K562 (cell line): ENCODE measurements at regions not wholly inside any gene's neighbourhood (a gene's known extent, or its start where the extent isn't known, plus 50 kb on each side); places are given as distances from the start of the nearest gene placed in this dataset.

Source experiments
- ATAC-seq: fragments of 200-7000 bp; cut with Tn5 transposase; 3 replicates; pipeline ENCODE4 v1.9.1; 2020; ENCODE audit warnings: moderate library complexity
- BruUV-seq: library from RNA; stranded (reverse); fragments of 400-500 nt; replicated peaks from 2 replicates; lab custom pipeline; 2021; lab: Mats Ljungman, UMichigan
- CTCF ChIA-PET: fragments of 300-600 bp; formaldehyde crosslinking; extraction: SDS; loops from one replicate; lab custom pipeline; 2021; ENCODE audit warnings: low intra/inter-chr PET ratio; lab: Yijun Ruan, JAX
- POLR2A ChIA-PET: fragments of 300-600, 350-650 bp; sonication (Branson Sonifier 250); formaldehyde crosslinking; extraction: SDS; loops from one replicate; lab custom pipeline; 2021; ENCODE audit warnings: antibody characterized with exemption, inconsistent platforms; lab: Yijun Ruan, JAX
- DNase-seq, 4 experiments: peaks; one replicate each; pipeline versions ENCODE4 v3.0.0 to v3.0.0-alpha.2; 2011 to 2018; ENCODE audit warnings: low spot score in 3 of 4, mixed read lengths in 3 of 4; ENCODE audit errors: extremely low read depth in 1 of 4
- FAIRE-seq: peaks from 2 replicates; lab custom pipeline; 2011; peaks lifted over from hg19 to GRCh38; lab: Jason Lieb, UNC
- H2AFZ ChIP-seq: 2 replicates; pipeline ENCODE4 v1.6.0; 2011; ENCODE audit warnings: low read depth, low read length, control low read depth, inconsistent platforms
- H3K27ac ChIP-seq: fragments of 200-600 bp; 3 replicates; pipeline ENCODE4 v1.8.0; 2011; ENCODE audit warnings: low read depth, mild to moderate bottlenecking, control low read depth, inconsistent platforms, low read length, moderate library complexity, mixed read lengths; ENCODE audit errors: extremely low read depth
- H3K27me3 ChIP-seq, 2 experiments: fragments of 300-600 bp in 1 of 2; 2 replicates in 1 of 2; 3 replicates in 1 of 2; pipeline versions ENCODE4 v1.6.0 to v1.8.0; 2011; ENCODE audit warnings: inconsistent platforms in 2 of 2, low read length in 2 of 2, mild to moderate bottlenecking in 1 of 2, mixed read lengths in 1 of 2, moderate library complexity in 1 of 2; ENCODE audit not compliant: control insufficient read depth in 2 of 2, insufficient read depth in 2 of 2
- H3K36me3 ChIP-seq: fragments of 300-600 bp; 3 replicates; pipeline ENCODE4 v1.8.0; 2011; ENCODE audit warnings: mild to moderate bottlenecking, low read length, inconsistent platforms; ENCODE audit not compliant: control insufficient read depth, insufficient read depth
- H3K4me1 ChIP-seq, 2 experiments: fragments of 200-600 bp in 1 of 2; replicated peaks in 1 of 2; 2 replicates in 1 of 2; 3 replicates in 1 of 2; pipeline versions ENCODE4 v1.5.1 to v1.8.0; 2011; ENCODE audit warnings: inconsistent platforms in 2 of 2, low read length in 2 of 2, mild to moderate bottlenecking in 1 of 2, mixed read lengths in 1 of 2, moderate library complexity in 1 of 2; ENCODE audit not compliant: control insufficient read depth in 2 of 2, insufficient read depth in 2 of 2
- H3K4me2 ChIP-seq: 2 replicates; pipeline ENCODE4 v1.6.1; 2011; ENCODE audit warnings: low read length, control low read depth, inconsistent platforms, mixed read lengths; ENCODE audit not compliant: insufficient read depth
- H3K4me3 ChIP-seq: fragments of 200-600 bp; sonication (generic), shearing (Covaris generic); 2 replicates; pipeline ENCODE4 v1.5.1; 2016; ENCODE audit warnings: control low read depth, inconsistent platforms
- H3K79me2 ChIP-seq: fragments of 200-600 bp; 3 replicates; pipeline ENCODE4 v1.8.0; 2011; ENCODE audit warnings: low read length, inconsistent platforms; ENCODE audit not compliant: control insufficient read depth, insufficient read depth
- H3K9ac ChIP-seq, 2 experiments: 2 replicates each; pipeline versions ENCODE4 v1.6.0 to v1.6.1; 2011; ENCODE audit warnings: low read depth in 2 of 2, low read length in 2 of 2, control low read depth in 1 of 2, inconsistent platforms in 1 of 2, mild to moderate bottlenecking in 1 of 2, mixed read lengths in 1 of 2; ENCODE audit not compliant: insufficient read depth in 1 of 2
- H3K9me1 ChIP-seq: one replicate; pipeline ENCODE4 v1.6.0; 2011; ENCODE audit warnings: inconsistent platforms, mild to moderate bottlenecking, low read length, moderate library complexity; ENCODE audit not compliant: control insufficient read depth, insufficient read depth
- H3K9me3 ChIP-seq: replicated peaks from 2 replicates; pipeline ENCODE4 v1.5.1; 2011; ENCODE audit warnings: low read depth, low read length, inconsistent platforms; ENCODE audit not compliant: control insufficient read depth, insufficient read depth
- H4K20me1 ChIP-seq: replicated peaks from 2 replicates; pipeline ENCODE4 v1.6.1; 2011; ENCODE audit warnings: low read length, inconsistent platforms, mixed read lengths; ENCODE audit not compliant: control insufficient read depth, insufficient read depth
- MCM5 ChIP-seq: fragments of 450-650 bp; IDR thresholded peaks from 2 replicates; pipeline ENCODE4 v1.6.1; 2016; ENCODE audit warnings: low read depth
- MTA2 ChIP-seq: fragments of 450-650 bp; IDR thresholded peaks from 2 replicates; pipeline ENCODE4 v1.6.1; 2016; ENCODE audit warnings: low read depth
- SLC30A9 ChIP-seq: fragments of 250-450 bp; sonication (Bioruptor Pico); IDR thresholded peaks from 2 replicates; pipeline ENCODE4 v1.8.0; 2022; ENCODE audit warnings: mild to moderate bottlenecking, moderate library complexity
- SMARCA5 ChIP-seq: fragments of 450-650 bp; IDR thresholded peaks from 2 replicates; pipeline ENCODE4 v1.6.1; 2016
- SRSF1 ChIP-seq: fragments of 200-400 bp; formaldehyde crosslinking; IDR thresholded peaks from 2 replicates; pipeline ENCODE4 v1.6.1; 2017; ENCODE audit warnings: mild to moderate bottlenecking, low read depth, low read length, moderate library complexity
- STAT5A ChIP-seq: IDR thresholded peaks from 2 replicates; pipeline ENCODE4 v1.6.1; 2012; ENCODE audit warnings: low read length, inconsistent platforms, borderline replicate concordance
- TAF7 ChIP-seq: fragments of 450-650 bp; IDR thresholded peaks from 2 replicates; pipeline ENCODE4 v1.6.1; 2016; ENCODE audit warnings: missing genetic modification characterization, missing compliant biosample characterization
- TRIM25 ChIP-seq: fragments of 450-650 bp; IDR thresholded peaks from 2 replicates; pipeline ENCODE4 v1.7.0; 2016; ENCODE audit warnings: borderline replicate concordance
- ZBTB1 ChIP-seq: sonication (generic); formaldehyde crosslinking; IDR thresholded peaks from 2 replicates; pipeline ENCODE4 v1.8.1; 2023; ENCODE audit warnings: missing genetic modification reagents, low read depth, mild to moderate bottlenecking, borderline replicate concordance
- ZBTB12 ChIP-seq: fragments of 250-450 bp; sonication (Bioruptor Pico); IDR thresholded peaks from 2 replicates; pipeline ENCODE4 v1.4.0; 2020
- ZNF165 ChIP-seq: fragments of 250-450 bp; sonication (Bioruptor Pico); IDR thresholded peaks from 2 replicates; pipeline ENCODE4 v1.4.0; 2020; ENCODE audit warnings: borderline replicate concordance
- WGBS: fragments of 100-300 bp; shearing (Covaris generic); methylation state at CpG from one replicate; pipeline ENCODE4 v1.1.6; 2016; ENCODE audit warnings: low coverage, mixed read lengths; ENCODE audit not compliant: insufficient coverage; ENCODE audit errors: missing lambda C conversion rate; 5-methylcytosine and 5-hydroxymethylcytosine counted together
- in situ Hi-C: fragments of 300-500 bp; cut with MboI; formaldehyde crosslinking; loops from 4 replicates; pipeline ENCODE4 v1.15.0; 2018; ENCODE audit warnings: inconsistent platforms, mixed read lengths
- intact Hi-C: fragments of 100-400 bp; cut with micrococcal nuclease; formaldehyde crosslinking; loops from 2 replicates; pipeline ENCODE4 v1.14.2; 2022
- TF ChIP-seq, protein P1 (sequence below): sonication (generic); formaldehyde crosslinking; IDR thresholded peaks from 2 replicates; pipeline ENCODE4 v1.8.1; 2023; ENCODE audit warnings: mild to moderate bottlenecking, missing genetic modification reagents

GRCh38 chr5:4990462-4990861, 149.7 kb upstream of the ADAMTS16 start:
- H3K4me2 ChIP-seq: no peak overlapping the region
- no peaks in the 10 kb centered on the region for H3K9me3 ChIP-seq
- H3K27me3 ChIP-seq: no peaks in the 10 kb centered on the region
- in situ Hi-C loops: no loop called here
- no peak overlapping the region for H3K27ac ChIP-seq
- no peak overlapping the region for H3K9ac ChIP-seq
- TF ChIP-seq TRIM25: no peak
- no peak for TF ChIP-seq ZBTB1 (CRISPR knock-in tag)
- no peak for TF ChIP-seq ZBTB12
- no peak for TF ChIP-seq MCM5
- TF ChIP-seq MTA2: no peak
- TF ChIP-seq SLC30A9 (CRISPR knock-in tag): no peak
- TF ChIP-seq, protein P1, sequence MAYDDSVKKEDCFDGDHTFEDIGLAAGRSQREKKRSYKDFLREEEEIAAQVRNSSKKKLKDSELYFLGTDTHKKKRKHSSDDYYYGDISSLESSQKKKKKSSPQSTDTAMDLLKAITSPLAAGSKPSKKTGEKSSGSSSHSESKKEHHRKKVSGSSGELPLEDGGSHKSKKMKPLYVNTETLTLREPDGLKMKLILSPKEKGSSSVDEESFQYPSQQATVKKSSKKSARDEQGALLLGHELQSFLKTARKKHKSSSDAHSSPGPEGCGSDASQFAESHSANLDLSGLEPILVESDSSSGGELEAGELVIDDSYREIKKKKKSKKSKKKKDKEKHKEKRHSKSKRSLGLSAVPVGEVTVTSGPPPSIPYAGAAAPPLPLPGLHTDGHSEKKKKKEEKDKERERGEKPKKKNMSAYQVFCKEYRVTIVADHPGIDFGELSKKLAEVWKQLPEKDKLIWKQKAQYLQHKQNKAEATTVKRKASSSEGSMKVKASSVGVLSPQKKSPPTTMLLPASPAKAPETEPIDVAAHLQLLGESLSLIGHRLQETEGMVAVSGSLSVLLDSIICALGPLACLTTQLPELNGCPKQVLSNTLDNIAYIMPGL (CRISPR knock-in tag): no peak
- no peak for TF ChIP-seq TAF7 (tag)
- TF ChIP-seq ZNF165 (CRISPR knock-in tag): no peak
- no peak for TF ChIP-seq SMARCA5
- TF ChIP-seq SRSF1: no peak
- TF ChIP-seq STAT5A: no peak
- CTCF ChIA-PET: no interaction called here
- H3K4me3 ChIP-seq: no peak overlapping the region
- DNase-seq (no peak), FAIRE-seq (no peak), ATAC-seq (no peak)
- no TSS peak for BruUV-seq
- no peaks in the 10 kb centered on the region for H3K9me1 ChIP-seq
- H3K4me1 ChIP-seq: no peaks in the 10 kb centered on the region
- no peaks in the 10 kb centered on the region for H3K36me3 ChIP-seq
- no peak overlapping the region for H2AFZ ChIP-seq
- POLR2A ChIA-PET: no interaction called here
- intact Hi-C loops: no loop called here
- no peaks in the 10 kb centered on the region; the same call in 1 of the 2 replicates for H4K20me1 ChIP-seq
- WGBS: 0% methylated on average over 4 of the region's 4 CpGs
- H3K79me2 ChIP-seq: no peaks in the 10 kb centered on the region
